Parathyroid adenoma (tissue), 2 donors: ENCODE measurements at regions not wholly inside any gene's neighbourhood (a gene's known extent, or its start where the extent isn't known, plus 50 kb on each side); places are given as distances from the start of the nearest gene placed in this dataset.

Experiments used
- H2AFZ ChIP-seq: fragments of 300-600 bp; sonication (generic); one replicate; pipeline ENCODE4 v1.7.0; 2017; ENCODE audit warnings: antibody characterized with exemption, mild to moderate bottlenecking
- H3K27ac ChIP-seq: fragments of 300-600 bp; sonication (generic); one replicate; pipeline ENCODE4 v1.7.0; 2017
- H3K27me3 ChIP-seq: fragments of 300-600 bp; sonication (generic); one replicate; pipeline ENCODE4 v1.7.0; 2017; ENCODE audit warnings: low read length; ENCODE audit not compliant: control insufficient read depth, insufficient read depth
- H3K36me3 ChIP-seq: fragments of 300-600 bp; sonication (generic); one replicate; pipeline ENCODE4 v1.7.0; 2017; ENCODE audit warnings: low read length; ENCODE audit not compliant: control insufficient read depth, insufficient read depth
- H3K4me1 ChIP-seq: fragments of 300-600 bp; sonication (generic); one replicate; pipeline ENCODE4 v1.7.0; 2017; ENCODE audit warnings: control low read depth
- H3K4me2 ChIP-seq: fragments of 300-600 bp; sonication (generic); one replicate; pipeline ENCODE4 v1.7.0; 2017; ENCODE audit warnings: low read length
- H3K4me3 ChIP-seq: fragments of 300-600 bp; sonication (generic); one replicate; pipeline ENCODE4 v1.7.0; 2017; ENCODE audit warnings: low read depth, low read length
- H3K79me2 ChIP-seq: fragments of 300-600 bp; sonication (generic); one replicate; pipeline ENCODE4 v1.7.0; 2017; ENCODE audit warnings: control low read depth
- H3K9ac ChIP-seq: fragments of 300-600 bp; sonication (generic); one replicate; pipeline ENCODE4 v1.7.0; 2017; ENCODE audit warnings: mild to moderate bottlenecking
- H3K9me3 ChIP-seq: fragments of 300-600 bp; sonication (generic); one replicate; pipeline ENCODE4 v1.7.0; 2017; ENCODE audit warnings: low read length; ENCODE audit not compliant: control insufficient read depth
- CTCF ChIP-seq: fragments of 300-600 bp; sonication (generic); IDR thresholded peaks from one replicate; pipeline ENCODE4 v1.7.0; 2017; ENCODE audit warnings: antibody characterized with exemption, mild to moderate bottlenecking
- donor health status: primary hyperparathyroidism.

- Histone ChIP-seq H3K9me3 (no peaks in the 10 kb centered on the region), H3K36me3 (no peaks in the 10 kb centered on the region), H3K4me2 (no peak overlapping the region), H3K4me3 (no peak overlapping the region), H3K4me1 (no peaks in the 10 kb centered on the region), H3K79me2 (no peaks in the 10 kb centered on the region), H3K27ac (no peak overlapping the region), H3K9ac (no peak overlapping the region), H3K27me3 (no peaks in the 10 kb centered on the region), H2AFZ (no peak overlapping the region)
- no peak for TF ChIP-seq CTCF
These were observed 89.3 kb upstream of the IGSF10 start for GRCh38 chr3:151550025-151550618.

GRCh38 chr3:151548195-151548594 lies 87.3 kb upstream of the IGSF10 start:
- H2AFZ ChIP-seq = no peak overlapping the region
- H3K36me3 ChIP-seq = no peaks in the 10 kb centered on the region

GRCh38 chr3:151544164-151544548 lies 83.3 kb upstream of the IGSF10 start:
- H3K9me3 ChIP-seq = no peaks in the 10 kb centered on the region
- H2AFZ ChIP-seq = no peak overlapping the region
- H3K9ac ChIP-seq = no peak overlapping the region
- TF ChIP-seq CTCF = no peak
- no peaks in the 10 kb centered on the region for H3K36me3 ChIP-seq
- no peaks in the 10 kb centered on the region for H3K27me3 ChIP-seq
- no peak overlapping the region for H3K4me3 ChIP-seq
- no peak overlapping the region for H3K4me2 ChIP-seq
- no peak overlapping the region for H3K27ac ChIP-seq
- H3K79me2 ChIP-seq = no peaks in the 10 kb centered on the region
- no peaks in the 10 kb centered on the region for H3K4me1 ChIP-seq

More at GRCh38 chr3:151548195-151548594, 87.3 kb upstream of the IGSF10 start:
- no peak overlapping the region for H3K27ac ChIP-seq
- no peak overlapping the region for H3K4me3 ChIP-seq
- H3K4me2 ChIP-seq = no peak overlapping the region
- H3K4me1 ChIP-seq = no peaks in the 10 kb centered on the region
- no peaks in the 10 kb centered on the region for H3K27me3 ChIP-seq
- no peak for TF ChIP-seq CTCF
- H3K79me2 ChIP-seq = no peaks in the 10 kb centered on the region
- H3K9ac ChIP-seq = no peak overlapping the region
- H3K9me3 ChIP-seq = no peaks in the 10 kb centered on the region

GRCh38 chr3:151541178-151541577 lies 80.3 kb upstream of the IGSF10 start:
- no peak for TF ChIP-seq CTCF
- H3K4me3 ChIP-seq = no peak overlapping the region
- H3K9ac ChIP-seq = no peak overlapping the region
- H3K9me3 ChIP-seq = no peaks in the 10 kb centered on the region
- no peak overlapping the region for H3K27ac ChIP-seq
- no peak overlapping the region for H3K4me2 ChIP-seq
- no peak overlapping the region for H2AFZ ChIP-seq
- no peaks in the 10 kb centered on the region for H3K36me3 ChIP-seq
- H3K79me2 ChIP-seq = no peaks in the 10 kb centered on the region
- no peaks in the 10 kb centered on the region for H3K4me1 ChIP-seq
- no peaks in the 10 kb centered on the region for H3K27me3 ChIP-seq

- H3K79me2 ChIP-seq = no peaks in the 10 kb centered on the region
- no peak overlapping the region for H3K4me2 ChIP-seq
- H2AFZ ChIP-seq = no peak overlapping the region
- no peak overlapping the region for H3K9ac ChIP-seq
- no peak for TF ChIP-seq CTCF
- H3K27me3 ChIP-seq = no peaks in the 10 kb centered on the region
- H3K4me3 ChIP-seq = no peak overlapping the region
- H3K36me3 ChIP-seq = no peaks in the 10 kb centered on the region
- no peak overlapping the region for H3K27ac ChIP-seq
- H3K4me1 ChIP-seq = no peaks in the 10 kb centered on the region
- no peaks in the 10 kb centered on the region for H3K9me3 ChIP-seq
These were observed 78.7 kb upstream of the IGSF10 start for GRCh38 chr3:151539599-151539998.
